Mesenchymal stem cell (in vitro differentiated cells and primary cell): ENCODE measurements at regions not wholly inside any gene's neighbourhood (a gene's known extent, or its start where the extent isn't known, plus 50 kb on each side); places are given as distances from the start of the nearest gene placed in this dataset.

Experiments used
- DNase-seq: peaks from one replicate; pipeline ENCODE4 v3.0.0-alpha.2; 2013
- H2AFZ ChIP-seq: one replicate; pipeline ENCODE4 v1.6.1; 2013; ENCODE audit warnings: low read depth, mild to moderate bottlenecking, control low read depth, inconsistent platforms, low read length, moderate library complexity
- H2AK5ac ChIP-seq: 2 replicates; pipeline ENCODE4 v1.6.1; 2013; ENCODE audit warnings: low read length, moderate library complexity, mild to moderate bottlenecking, inconsistent platforms; ENCODE audit not compliant: severe bottlenecking
- H2BK120ac ChIP-seq: one replicate; pipeline ENCODE4 v1.6.1; 2013; ENCODE audit warnings: low read depth, mild to moderate bottlenecking, inconsistent platforms, low read length, moderate library complexity
- H2BK12ac ChIP-seq, 2 experiments: one replicate each; pipeline ENCODE4 v1.6.1; 2013; ENCODE audit warnings: inconsistent platforms in 2 of 2, low read length in 2 of 2, mild to moderate bottlenecking in 2 of 2, moderate library complexity in 2 of 2, control low read depth in 1 of 2
- H2BK15ac ChIP-seq: one replicate; pipeline ENCODE4 v1.6.1; 2013; ENCODE audit warnings: mild to moderate bottlenecking, low read depth, inconsistent platforms; ENCODE audit not compliant: poor library complexity, severe bottlenecking
- H2BK5ac ChIP-seq: 2 replicates; pipeline ENCODE4 v1.6.1; 2013; ENCODE audit warnings: low read depth, mild to moderate bottlenecking, low read length, control low read depth, inconsistent platforms; ENCODE audit not compliant: poor library complexity, severe bottlenecking
- H3K14ac ChIP-seq, 2 experiments: one replicate each; pipeline ENCODE4 v1.6.1; 2013; ENCODE audit warnings: inconsistent platforms in 2 of 2, low read length in 2 of 2, control low read depth in 1 of 2, mild to moderate bottlenecking in 1 of 2, moderate library complexity in 1 of 2
- H3K18ac ChIP-seq, 2 experiments: one replicate each; pipeline ENCODE4 v1.6.1; 2013; ENCODE audit warnings: inconsistent platforms in 2 of 2, low read length in 2 of 2, control low read depth in 1 of 2, low read depth in 1 of 2, mild to moderate bottlenecking in 1 of 2
- H3K23ac ChIP-seq, 2 experiments: one replicate each; pipeline ENCODE4 v1.6.1; 2013; ENCODE audit warnings: inconsistent platforms in 2 of 2, low read length in 2 of 2, mild to moderate bottlenecking in 2 of 2, moderate library complexity in 2 of 2, control low read depth in 1 of 2
- H3K27ac ChIP-seq: 2 replicates; pipeline ENCODE4 v1.5.1; 2013; ENCODE audit warnings: mild to moderate bottlenecking, moderate library complexity, low read length, control low read depth, inconsistent platforms; ENCODE audit not compliant: poor library complexity, severe bottlenecking
- H3K27me3 ChIP-seq, 2 experiments: 2 replicates each; pipeline versions ENCODE4 v1.6.1 to v1.7.0; 2013; ENCODE audit warnings: low read length in 2 of 2, mild to moderate bottlenecking in 2 of 2, moderate library complexity in 2 of 2, control low read depth in 1 of 2, inconsistent platforms in 1 of 2; ENCODE audit not compliant: control insufficient read depth in 1 of 2, insufficient read depth in 1 of 2
- H3K36me3 ChIP-seq, 2 experiments: 2 replicates each; pipeline versions ENCODE4 v1.6.1 to v1.7.0; 2013; ENCODE audit warnings: low read length in 2 of 2, control low read depth in 1 of 2, inconsistent platforms in 1 of 2, low read depth in 1 of 2, mild to moderate bottlenecking in 1 of 2; ENCODE audit not compliant: insufficient read depth in 2 of 2, control insufficient read depth in 1 of 2
- H3K4ac ChIP-seq, 2 experiments: one replicate each; pipeline ENCODE4 v1.6.1; 2013; ENCODE audit warnings: inconsistent platforms in 2 of 2, low read length in 2 of 2, mild to moderate bottlenecking in 2 of 2, moderate library complexity in 2 of 2, control low read depth in 1 of 2, low read depth in 1 of 2
- H3K4me1 ChIP-seq: 2 replicates; pipeline ENCODE4 v1.6.1; 2013; ENCODE audit warnings: low read depth, low read length, control low read depth; ENCODE audit not compliant: control insufficient read depth, insufficient read depth
- H3K4me2 ChIP-seq: 2 replicates; pipeline ENCODE4 v1.6.1; 2013; ENCODE audit warnings: low read length, mild to moderate bottlenecking, inconsistent platforms; ENCODE audit not compliant: poor library complexity, severe bottlenecking
- H3K4me3 ChIP-seq, 2 experiments: 2 replicates each; pipeline versions ENCODE4 v1.5.1 to v1.7.0; 2013; ENCODE audit warnings: low read length in 2 of 2, mild to moderate bottlenecking in 2 of 2, control low read depth in 1 of 2, low read depth in 1 of 2; ENCODE audit not compliant: insufficient read depth in 1 of 2
- H3K79me1 ChIP-seq: replicated peaks from 2 replicates; pipeline ENCODE4 v1.6.1; 2013; ENCODE audit warnings: mild to moderate bottlenecking, control low read depth, low read length, inconsistent platforms; ENCODE audit not compliant: poor library complexity, severe bottlenecking
- H3K9ac ChIP-seq: 2 replicates; pipeline ENCODE4 v1.7.0; 2013; ENCODE audit warnings: mild to moderate bottlenecking, low read length, moderate library complexity
- H3K9me3 ChIP-seq: 2 replicates; pipeline ENCODE4 v1.7.0; 2013; ENCODE audit warnings: mild to moderate bottlenecking, low read length; ENCODE audit not compliant: control insufficient read depth
- H4K8ac ChIP-seq: one replicate; pipeline ENCODE4 v1.6.1; 2013; ENCODE audit warnings: inconsistent platforms, mild to moderate bottlenecking, low read length, moderate library complexity
- H4K91ac ChIP-seq: one replicate; pipeline ENCODE4 v1.6.1; 2013; ENCODE audit warnings: mild to moderate bottlenecking, low read length, inconsistent platforms
- WGBS: methylation state at CpG from one replicate; pipeline ENCODE4 v1.1.7; 2013; ENCODE audit warnings: mixed read lengths; 5-methylcytosine and 5-hydroxymethylcytosine counted together

DNA sequence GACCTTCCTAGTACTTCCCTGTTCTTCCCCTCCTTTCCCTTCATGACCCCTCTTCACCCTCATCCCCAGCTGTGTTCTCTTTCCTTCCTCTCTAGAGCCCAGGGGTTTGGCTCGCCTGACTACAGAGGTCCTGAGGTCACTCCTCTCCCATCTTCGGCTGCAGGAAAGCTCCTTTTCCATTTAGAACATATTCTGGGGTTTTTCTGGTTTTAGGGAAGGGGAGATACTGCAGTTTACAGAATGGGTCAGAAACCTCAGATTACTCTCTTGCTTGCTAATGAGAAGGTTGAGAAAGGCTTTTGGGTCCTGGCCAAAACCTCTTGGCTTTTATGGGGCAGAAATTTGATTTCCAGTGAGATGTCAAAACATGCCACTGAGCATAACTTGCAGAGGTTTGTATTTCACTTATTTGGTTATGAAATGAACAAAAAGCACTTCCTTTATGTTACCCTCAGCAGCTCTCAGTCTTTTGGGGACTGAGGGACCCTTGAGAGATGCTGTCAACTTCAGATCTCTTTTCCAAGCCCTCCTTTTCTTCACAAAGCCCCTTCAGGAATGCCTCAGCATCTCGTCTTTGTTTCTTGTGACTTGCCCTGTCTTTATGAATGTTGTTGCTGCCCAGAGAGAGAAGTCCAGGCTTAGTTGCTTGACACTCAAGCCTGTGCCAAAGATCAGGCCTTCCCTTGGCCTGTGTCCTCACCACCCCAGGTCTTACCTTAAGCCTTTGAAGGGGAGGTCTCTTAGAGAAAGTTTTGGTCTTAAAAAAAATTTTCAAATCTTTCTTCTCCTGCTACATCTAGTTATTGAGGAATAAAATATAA, 121.7 kb upstream of the TPM1 start:
- DNase-seq = peak; percentile 50

DNA sequence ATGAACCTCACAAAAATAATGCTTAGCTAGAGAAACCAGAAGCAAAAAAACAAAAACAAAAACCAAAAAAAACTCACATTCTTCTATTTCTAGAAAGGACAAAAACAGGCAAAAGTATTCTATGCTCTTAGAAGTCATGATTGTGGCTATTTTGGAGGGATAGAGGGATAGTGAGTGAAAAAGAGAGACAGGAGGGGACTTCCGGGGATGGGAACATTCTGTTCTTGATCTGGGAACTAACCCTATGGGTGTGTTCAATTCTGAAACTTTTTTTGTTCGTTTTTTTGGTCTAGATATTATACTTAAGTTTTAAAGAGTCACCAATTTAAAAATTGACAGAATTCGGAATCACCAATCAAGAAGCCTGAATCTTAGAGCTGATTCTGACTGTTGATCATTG, 120.0 kb upstream of the TPM1 start:
- Histone ChIP-seq H3K9me3 (peaks cover 3% of the 10 kb centered on the region), H3K4me3 (no peak overlapping the region), H3K4ac (peak overlapping the region in 1 of 2 experiments; percentile 49), H3K9ac (no peak overlapping the region), H3K27me3 (no peaks in the 10 kb centered on the region), H2BK15ac (no peak overlapping the region), H3K36me3 (no peaks in the 10 kb centered on the region), H2BK120ac (no peak overlapping the region), H3K79me1 (no peaks in the 10 kb centered on the region), H2BK12ac (no peak overlapping the region), H3K4me2 (no peak overlapping the region), H3K27ac (no peak overlapping the region), H4K91ac (no peak overlapping the region), H2AFZ (no peak overlapping the region), H2AK5ac (no peak overlapping the region), H3K14ac (no peak overlapping the region), H3K4me1 (peaks cover 5% of the 10 kb centered on the region), H4K8ac (no peak overlapping the region), H2BK5ac (no peak overlapping the region), H3K18ac (no peak overlapping the region), H3K23ac (no peak overlapping the region)
- WGBS = 96% methylated on average over 2 of the region's 3 CpGs
- DNase-seq = no peak

More for the DNA sequence above, 121.7 kb upstream of the TPM1 start:
- Histone ChIP-seq H3K79me1 (no peaks in the 10 kb centered on the region), H3K27me3 (no peaks in the 10 kb centered on the region), H3K23ac (no peak overlapping the region), H2BK5ac (no peak overlapping the region), H3K18ac (peak overlapping the region; percentile 28 to 57), H3K4me1 (peaks cover 5% of the 10 kb centered on the region), H3K14ac (no peak overlapping the region), H3K36me3 (no peaks in the 10 kb centered on the region), H2BK15ac (no peak overlapping the region), H3K9ac (peak overlapping the region; percentile 3), H3K27ac (peak overlapping the region; percentile 8), H4K8ac (no peak overlapping the region), H3K4ac (peak overlapping the region in 1 of 2 experiments; percentile 4), H3K4me2 (no peak overlapping the region), H2AK5ac (peak overlapping the region; percentile 91), H2AFZ (no peak overlapping the region), H4K91ac (peak overlapping the region; percentile 61), H2BK12ac (peak overlapping the region in 1 of 2 experiments; percentile 63), H2BK120ac (peak overlapping the region; percentile 68), H3K4me3 (no peak overlapping the region), H3K9me3 (peaks cover 4% of the 10 kb centered on the region)
- WGBS = 67% methylated on average over 3 of the region's 3 CpGs

GRCh38 chr15:62925875-62926274, 116.7 kb upstream of the TPM1 start:
- no peak overlapping the region for H3K18ac ChIP-seq
- no peak overlapping the region for H3K14ac ChIP-seq
- 98% methylated on average over 6 of the region's 8 CpGs for WGBS
- H3K79me1 ChIP-seq = no peaks in the 10 kb centered on the region
- peaks cover 12% of the 10 kb centered on the region for H3K4me1 ChIP-seq
- no peak overlapping the region for H3K4me3 ChIP-seq
- no peak overlapping the region for H2BK120ac ChIP-seq
- no peak overlapping the region for H3K4ac ChIP-seq
- H3K9ac ChIP-seq = no peak overlapping the region
- no peak overlapping the region for H2BK15ac ChIP-seq
- no peaks in the 10 kb centered on the region for H3K27me3 ChIP-seq
- H4K8ac ChIP-seq = no peak overlapping the region
- H3K9me3 ChIP-seq = no peaks in the 10 kb centered on the region
- H3K23ac ChIP-seq = no peak overlapping the region
- no peaks in the 10 kb centered on the region for H3K36me3 ChIP-seq
- H2BK5ac ChIP-seq = no peak overlapping the region
- DNase-seq = no peak
- peak overlapping the region in 1 of 2 experiments; percentile 24 for H2BK12ac ChIP-seq
- H4K91ac ChIP-seq = no peak overlapping the region
- no peak overlapping the region for H2AFZ ChIP-seq
- no peak overlapping the region for H3K27ac ChIP-seq
- H2AK5ac ChIP-seq = peak overlapping the region; percentile 78
- no peak overlapping the region for H3K4me2 ChIP-seq

DNA sequence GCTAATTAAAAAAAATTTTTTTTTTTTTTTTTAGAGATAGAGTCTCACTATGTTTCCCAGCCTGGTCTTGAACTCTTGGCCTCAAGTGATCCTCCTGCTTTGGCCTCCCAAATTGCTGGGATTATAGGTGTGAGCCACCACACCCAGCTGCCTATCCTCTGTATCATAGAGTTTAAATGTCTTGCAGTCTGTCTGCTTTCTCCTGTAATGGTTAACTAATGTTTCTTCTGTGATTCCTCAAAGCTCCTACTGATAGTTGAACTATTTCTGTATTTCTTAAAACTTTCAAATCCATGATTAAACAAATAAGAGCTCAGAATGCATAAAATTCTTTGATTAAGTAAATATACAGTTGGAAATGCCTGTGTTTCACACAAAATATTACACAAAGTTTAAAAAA, 115.4 kb upstream of the TPM1 start:
- Histone ChIP-seq H3K27me3 (no peaks in the 10 kb centered on the region), H3K18ac (no peak overlapping the region), H2AFZ (no peak overlapping the region), H2BK5ac (no peak overlapping the region), H3K79me1 (no peaks in the 10 kb centered on the region), H3K23ac (no peak overlapping the region), H4K8ac (no peak overlapping the region), H2BK120ac (no peak overlapping the region), H2BK15ac (no peak overlapping the region), H2BK12ac (no peak overlapping the region), H3K36me3 (no peaks in the 10 kb centered on the region), H3K4ac (no peak overlapping the region), H3K4me3 (no peak overlapping the region), H3K14ac (no peak overlapping the region), H3K4me2 (no peak overlapping the region), H4K91ac (no peak overlapping the region), H3K9ac (no peak overlapping the region), H2AK5ac (no peak overlapping the region), H3K4me1 (peaks cover 10% of the 10 kb centered on the region), H3K27ac (no peak overlapping the region), H3K9me3 (no peaks in the 10 kb centered on the region)
- DNase-seq = no peak
